Stomach (tissue), 4 donors: ENCODE measurements at regions not wholly inside any gene's neighbourhood (a gene's known extent, or its start where the extent isn't known, plus 50 kb on each side); places are given as distances from the start of the nearest gene placed in this dataset.

ENCODE experiments used
- EP300 ChIP-seq: sonication (generic); formaldehyde crosslinking; IDR thresholded peaks from one replicate; pipeline ENCODE4 v1.6.1; 2017; ENCODE audit warnings: antibody characterized with exemption
- POLR2A ChIP-seq, 4 donors: fragments of 450-650 bp; IDR thresholded peaks; one replicate each; pipeline ENCODE4 v1.6.1; 2016; ENCODE audit warnings: antibody characterized with exemption in 4 of 4, control low read depth in 2 of 4, mild to moderate bottlenecking in 1 of 4, moderate library complexity in 1 of 4
- POLR2AphosphoS5 ChIP-seq, 3 donors: sonication (generic); formaldehyde crosslinking; IDR thresholded peaks; one replicate each; pipeline ENCODE4 v1.6.1; 2016; ENCODE audit warnings: antibody characterized with exemption in 3 of 3
- TF ChIP-seq, protein P1 (sequence below), 7 experiments: fragments of 450-650 bp in 4 of 7; fragments of 200-600 bp in 3 of 7; sonication (generic) in 3 of 7; IDR thresholded peaks; one replicate each; pipeline ENCODE4 v1.5.1; 2016 to 2019; ENCODE audit warnings: antibody characterized with exemption in 7 of 7, control low read depth in 2 of 7, mild to moderate bottlenecking in 1 of 7

DNA sequence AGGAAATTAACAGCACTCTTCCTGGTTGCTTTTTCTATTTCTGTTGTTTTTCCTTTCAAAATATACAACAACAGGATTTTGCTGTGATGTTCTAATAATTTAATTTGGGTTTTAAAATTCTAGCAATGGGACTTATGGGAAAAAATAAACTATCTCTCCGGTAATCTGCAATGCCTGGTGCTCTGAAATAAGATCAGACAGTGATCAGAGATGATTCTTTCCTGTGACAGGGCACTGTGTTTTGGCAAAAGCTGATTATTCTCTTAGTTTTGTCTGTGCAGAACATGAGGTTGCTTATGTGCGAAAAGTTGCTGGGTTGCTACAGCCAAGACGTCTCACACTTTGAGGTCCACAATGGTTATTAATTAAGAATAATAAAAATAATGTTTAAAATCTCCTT lies 291.7 kb downstream of the FBXO8 start:
- TF ChIP-seq, protein P1, sequence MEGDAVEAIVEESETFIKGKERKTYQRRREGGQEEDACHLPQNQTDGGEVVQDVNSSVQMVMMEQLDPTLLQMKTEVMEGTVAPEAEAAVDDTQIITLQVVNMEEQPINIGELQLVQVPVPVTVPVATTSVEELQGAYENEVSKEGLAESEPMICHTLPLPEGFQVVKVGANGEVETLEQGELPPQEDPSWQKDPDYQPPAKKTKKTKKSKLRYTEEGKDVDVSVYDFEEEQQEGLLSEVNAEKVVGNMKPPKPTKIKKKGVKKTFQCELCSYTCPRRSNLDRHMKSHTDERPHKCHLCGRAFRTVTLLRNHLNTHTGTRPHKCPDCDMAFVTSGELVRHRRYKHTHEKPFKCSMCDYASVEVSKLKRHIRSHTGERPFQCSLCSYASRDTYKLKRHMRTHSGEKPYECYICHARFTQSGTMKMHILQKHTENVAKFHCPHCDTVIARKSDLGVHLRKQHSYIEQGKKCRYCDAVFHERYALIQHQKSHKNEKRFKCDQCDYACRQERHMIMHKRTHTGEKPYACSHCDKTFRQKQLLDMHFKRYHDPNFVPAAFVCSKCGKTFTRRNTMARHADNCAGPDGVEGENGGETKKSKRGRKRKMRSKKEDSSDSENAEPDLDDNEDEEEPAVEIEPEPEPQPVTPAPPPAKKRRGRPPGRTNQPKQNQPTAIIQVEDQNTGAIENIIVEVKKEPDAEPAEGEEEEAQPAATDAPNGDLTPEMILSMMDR (IDR thresholded peaks at IDR 0.05), result no peak
- no peak for TF ChIP-seq EP300
- TF ChIP-seq POLR2A (IDR thresholded peaks at IDR 0.05), result no peak
- TF ChIP-seq POLR2AphosphoS5 (IDR thresholded peaks at IDR 0.05), result no peak
